Hindlimb muscle (tissue), 1 donor: ENCODE measurements at regions not wholly inside any gene's neighbourhood (a gene's known extent, or its start where the extent isn't known, plus 50 kb on each side); places are given as distances from the start of the nearest gene placed in this dataset.
"Not testable (repeated sequence)": the region's sequence is repeated elsewhere in the genome, so short reads cannot be mapped to it uniquely, and the experiment has no call there.

ENCODE experiments used
- DNase-seq: peaks from one replicate; pipeline ENCODE4 v3.0.0-alpha.2; 2013

- no peak for DNase-seq
Measured at GRCh38 chr3:171981271-171981605, 58.1 kb upstream of the FNDC3B start.

DNA sequence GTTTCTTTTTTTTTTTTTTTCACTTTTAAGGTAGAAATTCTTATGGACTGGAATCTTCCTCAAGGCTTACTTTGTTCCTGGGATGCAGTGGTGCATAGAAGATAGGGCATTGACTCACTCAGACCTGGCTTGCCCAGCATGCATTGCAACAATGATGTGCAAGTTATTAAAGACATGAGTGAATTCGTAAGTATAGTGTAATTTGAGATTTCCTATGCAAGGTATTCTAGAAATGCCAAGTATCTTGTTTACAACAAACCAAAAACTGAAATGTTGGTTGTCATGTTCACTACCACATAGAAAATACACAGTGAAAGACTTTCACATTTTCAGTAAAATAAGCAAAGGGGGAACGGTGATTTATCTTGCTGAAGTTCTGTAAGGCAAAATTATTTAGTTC lies 56.5 kb upstream of the FNDC3B start:
- no peak for DNase-seq

GRCh38 chr3:171983685-171984084 lies 55.7 kb upstream of the FNDC3B start:
- not testable (repeated sequence) for DNase-seq

- DNase-seq = no peak
Measured at GRCh38 chr3:171984883-171985282, 54.5 kb upstream of the FNDC3B start.

- DNase-seq = no peak
Measured at GRCh38 chr3:171986176-171986575, 53.2 kb upstream of the FNDC3B start.

GRCh38 chr3:171986757-171987518 lies 52.4 kb upstream of the FNDC3B start:
- DNase-seq = no peak
